HK-2 (cell line): ENCODE measurements at regions not wholly inside any gene's neighbourhood (a gene's known extent, or its start where the extent isn't known, plus 50 kb on each side); places are given as distances from the start of the nearest gene placed in this dataset.

Experiments
- DNase-seq: peaks from one replicate; pipeline ENCODE4 v3.0.0-alpha.2; 2018; ENCODE audit not compliant: unreplicated experiment

GRCh38 chr1:209063767-209064659 is 519.5 kb upstream of the CAMK1G start:
- no peak for DNase-seq

- DNase-seq = no peak
Observed at GRCh38 chr1:209064850-209065706, 518.4 kb upstream of the CAMK1G start.

- no peak for DNase-seq
Observed at GRCh38 chr1:209072481-209072880, 511.0 kb upstream of the CAMK1G start.

GRCh38 chr1:209073879-209074278 is 509.6 kb upstream of the CAMK1G start:
- DNase-seq = no peak

- no peak for DNase-seq
Observed at GRCh38 chr1:209074575-209075250, 508.8 kb upstream of the CAMK1G start.

GRCh38 chr1:209076688-209077087 is 506.8 kb upstream of the CAMK1G start:
- DNase-seq = peak; percentile 10

- no peak for DNase-seq
Observed at GRCh38 chr1:209080170-209080781, 503.2 kb upstream of the CAMK1G start.

- no peak for DNase-seq
Observed at GRCh38 chr1:209086486-209087192, 496.9 kb upstream of the CAMK1G start.

- DNase-seq = no peak
Observed at GRCh38 chr1:209094384-209094783, 489.1 kb upstream of the CAMK1G start.

GRCh38 chr1:209095627-209096595 is 487.6 kb upstream of the CAMK1G start:
- DNase-seq = peak; percentile 57

GRCh38 chr1:209100460-209100859 is 483.1 kb upstream of the CAMK1G start:
- no peak for DNase-seq

GRCh38 chr1:209101106-209101505 is 482.4 kb upstream of the CAMK1G start:
- no peak for DNase-seq

- DNase-seq = no peak
Observed at GRCh38 chr1:209102120-209102519, 481.4 kb upstream of the CAMK1G start.

- DNase-seq = no peak
Observed at GRCh38 chr1:209102531-209102930, 481.0 kb upstream of the CAMK1G start.

- no peak for DNase-seq
Observed at GRCh38 chr1:209103092-209103491, 480.4 kb upstream of the CAMK1G start.

GRCh38 chr1:209104646-209105045 is 478.9 kb upstream of the CAMK1G start:
- DNase-seq = no peak

GRCh38 chr1:209105701-209106100 is 477.8 kb upstream of the CAMK1G start:
- DNase-seq = no peak

- DNase-seq = no peak
Observed at GRCh38 chr1:209106237-209106741, 477.2 kb upstream of the CAMK1G start.

- no peak for DNase-seq
Observed at GRCh38 chr1:209106861-209107260, 476.7 kb upstream of the CAMK1G start.

- DNase-seq = no peak
Observed at GRCh38 chr1:209107535-209107934, 476.0 kb upstream of the CAMK1G start.
